ENCODE measurements at regions not wholly inside any gene's neighbourhood (a gene's known extent, or its start where the extent isn't known, plus 50 kb on each side); places are given as distances from the start of the nearest gene placed in this dataset.

GRCh38 chr12:115571446-115571845 is 706.0 kb downstream of the MED13L start:
- Histone ChIP-seq H3K79me2 (ENCODE audit: low read length) (no peaks in the 10 kb centered on the region), H2AFZ (ENCODE audit: low read length) (no peak overlapping the region), H3K9me2 (replicated peaks; ENCODE audit: low read length) (no peaks in the 10 kb centered on the region), H3F3A (ENCODE audit: low read length, unreplicated experiment) (no peaks in the 10 kb centered on the region), H3K4me2 (ENCODE audit: low read length) (no peak overlapping the region), H3K36me3 (ENCODE audit: low read depth, low read length) (no peaks in the 10 kb centered on the region), H3K27ac (ENCODE audit: low read length) (no peak overlapping the region), H4K20me1 (ENCODE audit: low read length) (no peaks in the 10 kb centered on the region), H3K4me3 (ENCODE audit: low read length) (no peak overlapping the region), H3K4me1 (ENCODE audit: insufficient read depth, low read length) (peaks cover 10% of the 10 kb centered on the region), H3K9me3 (ENCODE audit: low read length) (no peaks in the 10 kb centered on the region), H3K9ac (ENCODE audit: low read length) (no peak overlapping the region), H3K27me3 (ENCODE audit: low read length) (no peaks in the 10 kb centered on the region)
- CTCF ChIA-PET = no interaction called here
- no peak for ATAC-seq
- intact Hi-C loops (cut with micrococcal nuclease) = no loop called here
- no TSS peak for BruUV-seq (replicated peaks)
- TF ChIP-seq, protein P1, sequence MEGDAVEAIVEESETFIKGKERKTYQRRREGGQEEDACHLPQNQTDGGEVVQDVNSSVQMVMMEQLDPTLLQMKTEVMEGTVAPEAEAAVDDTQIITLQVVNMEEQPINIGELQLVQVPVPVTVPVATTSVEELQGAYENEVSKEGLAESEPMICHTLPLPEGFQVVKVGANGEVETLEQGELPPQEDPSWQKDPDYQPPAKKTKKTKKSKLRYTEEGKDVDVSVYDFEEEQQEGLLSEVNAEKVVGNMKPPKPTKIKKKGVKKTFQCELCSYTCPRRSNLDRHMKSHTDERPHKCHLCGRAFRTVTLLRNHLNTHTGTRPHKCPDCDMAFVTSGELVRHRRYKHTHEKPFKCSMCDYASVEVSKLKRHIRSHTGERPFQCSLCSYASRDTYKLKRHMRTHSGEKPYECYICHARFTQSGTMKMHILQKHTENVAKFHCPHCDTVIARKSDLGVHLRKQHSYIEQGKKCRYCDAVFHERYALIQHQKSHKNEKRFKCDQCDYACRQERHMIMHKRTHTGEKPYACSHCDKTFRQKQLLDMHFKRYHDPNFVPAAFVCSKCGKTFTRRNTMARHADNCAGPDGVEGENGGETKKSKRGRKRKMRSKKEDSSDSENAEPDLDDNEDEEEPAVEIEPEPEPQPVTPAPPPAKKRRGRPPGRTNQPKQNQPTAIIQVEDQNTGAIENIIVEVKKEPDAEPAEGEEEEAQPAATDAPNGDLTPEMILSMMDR (conservative IDR thresholded peaks at IDR 0.05; ENCODE audit: low read depth, low read length) = no peak
- no peak for TF ChIP-seq EZH2phosphoT487 (IDR thresholded peaks at IDR 0.05; ENCODE audit: borderline replicate concordance, low read length)
- TF ChIP-seq EZH2 (IDR thresholded peaks at IDR 0.05; ENCODE audit: low read length, unreplicated experiment) = no peak
- DNase-seq = no peak
- POLR2A ChIA-PET (ENCODE audit: unreplicated experiment) = no interaction called here

DNA sequence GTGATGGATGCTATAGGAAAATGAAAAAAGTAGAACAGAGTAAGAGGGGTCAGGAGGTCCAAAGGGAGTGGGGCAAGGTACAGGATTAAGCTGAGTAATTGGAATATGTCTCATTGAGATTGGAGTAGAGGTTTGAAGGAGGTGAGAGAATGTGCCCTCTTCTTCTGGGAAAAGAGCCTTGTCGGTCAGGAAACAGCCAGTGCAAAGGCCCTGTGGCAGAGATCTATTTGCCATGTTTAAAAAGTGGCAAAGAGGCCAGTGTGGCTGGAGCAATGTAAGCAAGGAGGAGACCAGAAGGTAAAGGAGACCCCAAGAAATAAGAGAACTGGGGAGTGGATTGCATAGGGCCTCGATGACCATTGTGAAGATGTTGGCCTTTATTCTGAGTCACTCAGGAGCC is 706.5 kb downstream of the MED13L start:
- H3K9ac ChIP-seq (ENCODE audit: low read length) = peak overlapping the region; percentile 44
- H4K20me1 ChIP-seq (ENCODE audit: low read length) = no peaks in the 10 kb centered on the region
- peaks cover 10% of the 10 kb centered on the region for H3K4me1 ChIP-seq (ENCODE audit: insufficient read depth, low read length)
- no peaks in the 10 kb centered on the region for H3K36me3 ChIP-seq (ENCODE audit: low read depth, low read length)
- CTCF ChIA-PET = interaction anchor here (1.0 kb wide), 1 partner anchor 183 kb away, joined by 4 read pairs; no protein-coding TSS in a partner anchor
- peak overlapping the region; percentile 82 for H3K4me2 ChIP-seq (ENCODE audit: low read length)
- H2AFZ ChIP-seq (ENCODE audit: low read length) = peak overlapping the region; percentile 77
- TF ChIP-seq, protein P1 (conservative IDR thresholded peaks at IDR 0.05; ENCODE audit: low read depth, low read length) = no peak
- no peak for TF ChIP-seq EZH2 (IDR thresholded peaks at IDR 0.05; ENCODE audit: low read length, unreplicated experiment)
- no peak for DNase-seq
- H3K4me3 ChIP-seq (ENCODE audit: low read length) = peak overlapping the region; percentile 53
- no peaks in the 10 kb centered on the region for H3K9me3 ChIP-seq (ENCODE audit: low read length)
- BruUV-seq (replicated peaks) = no TSS peak
- POLR2A ChIA-PET (ENCODE audit: unreplicated experiment) = interaction anchor here (0.7 kb wide), 1 partner anchor 362 kb away, joined by 6 read pairs; no protein-coding TSS in a partner anchor
- H3K79me2 ChIP-seq (ENCODE audit: low read length) = no peaks in the 10 kb centered on the region
- no peak for ATAC-seq
- peak overlapping the region; percentile 85 for H3K27ac ChIP-seq (ENCODE audit: low read length)
- no peaks in the 10 kb centered on the region for H3F3A ChIP-seq (ENCODE audit: low read length, unreplicated experiment)
- no peaks in the 10 kb centered on the region for H3K27me3 ChIP-seq (ENCODE audit: low read length)
- no peaks in the 10 kb centered on the region for H3K9me2 ChIP-seq (replicated peaks; ENCODE audit: low read length)
- intact Hi-C loops (cut with micrococcal nuclease) = no loop called here

DNA sequence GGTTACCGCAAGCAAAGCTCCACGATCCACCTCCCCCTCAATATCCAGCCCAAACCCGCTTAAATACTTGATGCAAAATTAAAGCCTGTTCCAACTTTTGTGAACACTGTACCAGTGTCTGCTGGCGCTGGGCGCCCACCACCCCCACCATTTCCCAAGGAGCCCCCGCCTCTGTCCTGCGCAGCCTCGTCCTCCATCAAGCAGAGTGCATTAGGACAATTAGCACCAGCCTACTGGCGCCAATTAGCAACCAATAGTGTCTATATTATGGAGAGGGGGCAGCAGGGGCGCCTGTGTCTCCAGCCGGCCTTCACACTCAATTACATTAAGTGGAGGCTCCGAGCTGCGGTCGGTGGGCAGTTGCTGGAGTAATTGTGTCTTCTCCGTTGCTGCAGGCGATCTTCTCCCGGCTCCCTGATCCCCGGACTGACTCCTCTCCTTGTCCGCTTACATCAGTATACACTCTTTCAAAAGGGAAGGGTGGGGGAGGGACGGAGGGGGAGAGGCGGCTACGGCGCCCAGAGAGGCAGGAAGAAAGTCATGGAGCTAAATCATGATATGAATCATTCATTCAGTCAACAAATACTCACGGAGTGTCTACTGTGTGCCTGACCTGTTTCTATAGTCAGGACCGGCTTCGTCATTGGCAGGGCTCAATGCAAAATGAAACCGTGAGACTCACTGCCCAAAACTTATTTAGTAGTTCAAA is 707.3 kb downstream of the MED13L start:
- Histone ChIP-seq H3F3A (ENCODE audit: low read length, unreplicated experiment) (no peaks in the 10 kb centered on the region), H3K79me2 (ENCODE audit: low read length) (no peaks in the 10 kb centered on the region), H3K36me3 (ENCODE audit: low read depth, low read length) (no peaks in the 10 kb centered on the region), H4K20me1 (ENCODE audit: low read length) (no peaks in the 10 kb centered on the region), H3K9ac (ENCODE audit: low read length) (peak overlapping the region; percentile 44), H3K9me2 (replicated peaks; ENCODE audit: low read length) (no peaks in the 10 kb centered on the region), H3K4me1 (ENCODE audit: insufficient read depth, low read length) (peaks cover 10% of the 10 kb centered on the region), H3K27me3 (ENCODE audit: low read length) (no peaks in the 10 kb centered on the region), H3K4me2 (ENCODE audit: low read length) (peak overlapping the region; percentile 82), H3K27ac (ENCODE audit: low read length) (peak overlapping the region; percentile 85), H2AFZ (ENCODE audit: low read length) (peak overlapping the region; percentile 77), H3K9me3 (ENCODE audit: low read length) (no peaks in the 10 kb centered on the region), H3K4me3 (ENCODE audit: low read length) (peak overlapping the region; percentile 53)
- no TSS peak for BruUV-seq (replicated peaks)
- CTCF ChIA-PET = interaction anchor here (0.6 to 1.0 kb wide), 2 partner anchors 37 to 183 kb away, joined by 4 to 17 read pairs; no protein-coding TSS in a partner anchor
- intact Hi-C loops (cut with micrococcal nuclease) = no loop called here
- DNase-seq (peak; percentile 95), ATAC-seq (peak; percentile 98)
- TF ChIP-seq EZH2 (IDR thresholded peaks at IDR 0.05; ENCODE audit: low read length, unreplicated experiment) (no peak), EZH2phosphoT487 (IDR thresholded peaks at IDR 0.05; ENCODE audit: borderline replicate concordance, low read length) (no peak)
- TF ChIP-seq, protein P1 (conservative IDR thresholded peaks at IDR 0.05; ENCODE audit: low read depth, low read length) = no peak
- POLR2A ChIA-PET (ENCODE audit: unreplicated experiment) = no interaction called here
